Activated CD8-positive, alpha-beta memory T cell treated with anti-CD3 and anti-CD28 coated beads, Interleukin-2, amount 10 ng/mL, durations not matched to agents 7 days and 5 days (primary cell): ENCODE measurements at regions not wholly inside any gene's neighbourhood (a gene's known extent, or its start where the extent isn't known, plus 50 kb on each side); places are given as distances from the start of the nearest gene placed in this dataset.

Experiments used
- ATAC-seq: fragments of 150-1000 bp; cut with Tn5 transposase; one replicate; pipeline ENCODE4 v1.10.0; 2021; ENCODE audit warnings: moderate library complexity
- CTCF ChIA-PET: fragments of 350-600 bp; sonication (Branson Sonifier 250); formaldehyde crosslinking; loops from one replicate; lab custom pipeline; 2021; ENCODE audit warnings: antibody characterized with exemption; lab: Charles Lee
- DNase-seq: peaks from one replicate; pipeline ENCODE4 v3.0.0-alpha.2; 2020
- H3K27ac Mint-ChIP-seq: one replicate; pipeline ENCODE4 v1.8.0; 2021; ENCODE audit warnings: mild to moderate bottlenecking, mixed read lengths
- H3K27me3 Mint-ChIP-seq: one replicate; pipeline ENCODE4 v1.8.0; 2021; ENCODE audit warnings: mixed read lengths
- H3K36me3 Mint-ChIP-seq: one replicate; pipeline ENCODE4 v1.8.0; 2021; ENCODE audit warnings: mild to moderate bottlenecking, mixed read lengths
- H3K4me1 Mint-ChIP-seq: one replicate; pipeline ENCODE4 v1.8.0; 2021; ENCODE audit warnings: mixed read lengths
- H3K4me3 Mint-ChIP-seq: one replicate; pipeline ENCODE4 v1.8.0; 2021; ENCODE audit warnings: mild to moderate bottlenecking, moderate library complexity, mixed read lengths
- H3K9me3 Mint-ChIP-seq: one replicate; pipeline ENCODE4 v1.8.0; 2022; ENCODE audit warnings: low read depth, mixed read lengths

DNA sequence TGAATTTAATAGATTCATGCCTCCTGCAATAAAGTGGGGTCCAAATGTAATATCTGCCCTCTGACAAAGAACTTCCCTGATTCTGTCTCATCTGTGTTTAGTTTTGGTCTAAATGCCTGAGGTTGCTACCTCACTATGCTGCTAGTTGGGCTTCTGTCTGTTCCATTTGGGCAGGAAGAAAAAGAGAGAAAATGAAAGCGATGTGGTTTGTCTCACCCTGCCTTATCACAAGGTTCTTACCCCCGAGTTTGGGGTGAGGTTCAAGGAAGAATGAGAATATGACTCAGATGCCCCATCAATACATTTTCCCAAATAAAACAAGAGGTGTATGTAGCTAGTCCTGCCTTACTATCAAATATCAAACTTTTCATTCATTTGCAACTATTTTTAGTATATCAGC is 132.1 kb upstream of the MTAP start:
- Mint-ChIP-seq H3K4me1 (peaks cover 9% of the 10 kb centered on the region), H3K27ac (no peak overlapping the region), H3K27me3 (peaks cover 29% of the 10 kb centered on the region), H3K36me3 (no peaks in the 10 kb centered on the region), H3K4me3 (no peak overlapping the region), H3K9me3 (no peaks in the 10 kb centered on the region)
- no peak for DNase-seq
- CTCF ChIA-PET = interaction anchor here (1.4 to 1.6 kb wide), 2 partner anchors 208 to 236 kb away, joined by 3 read pairs; no protein-coding TSS in a partner anchor
- peak; percentile 85 for ATAC-seq

- peaks cover 9% of the 10 kb centered on the region for H3K4me1 Mint-ChIP-seq
- ATAC-seq (no peak), DNase-seq (no peak)
- H3K9me3 Mint-ChIP-seq = no peaks in the 10 kb centered on the region
- no peak overlapping the region for H3K27ac Mint-ChIP-seq
- no peak overlapping the region for H3K4me3 Mint-ChIP-seq
- peaks cover 32% of the 10 kb centered on the region for H3K27me3 Mint-ChIP-seq
- CTCF ChIA-PET = no interaction called here
- no peaks in the 10 kb centered on the region for H3K36me3 Mint-ChIP-seq
Measured at GRCh38 chr9:21672140-21672539, 130.3 kb upstream of the MTAP start.

- no peak overlapping the region for H3K27ac Mint-ChIP-seq
- no peaks in the 10 kb centered on the region for H3K36me3 Mint-ChIP-seq
- no peaks in the 10 kb centered on the region for H3K9me3 Mint-ChIP-seq
- DNase-seq = no peak
- H3K4me1 Mint-ChIP-seq = peaks cover 13% of the 10 kb centered on the region
- ATAC-seq = no peak
- CTCF ChIA-PET = interaction anchor here (0.7 kb wide), 1 partner anchor 36 kb away, joined by 3 read pairs; no protein-coding TSS in a partner anchor
- H3K27me3 Mint-ChIP-seq = peaks cover 32% of the 10 kb centered on the region
- H3K4me3 Mint-ChIP-seq = no peak overlapping the region
Measured at GRCh38 chr9:21672761-21673160, 129.7 kb upstream of the MTAP start.

DNA sequence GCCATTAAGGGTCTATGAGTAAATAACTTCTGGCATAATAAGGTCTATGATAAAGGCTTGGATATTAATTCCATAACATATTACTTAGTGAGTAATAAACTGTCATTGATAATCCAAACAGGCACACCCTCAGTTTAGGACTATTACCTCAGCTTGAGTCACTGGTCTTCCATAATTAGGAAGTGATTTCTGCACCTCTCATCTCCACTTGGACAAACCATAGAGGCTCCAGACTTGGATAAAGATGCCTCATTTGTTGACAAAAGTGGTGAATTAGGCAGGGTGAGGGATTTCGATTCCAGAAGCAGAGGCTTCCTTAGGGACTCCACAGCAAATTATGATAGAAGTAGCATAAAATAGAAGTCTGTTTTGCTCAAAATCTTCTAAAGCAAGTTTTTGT is 127.5 kb upstream of the MTAP start:
- CTCF ChIA-PET = no interaction called here
- H3K36me3 Mint-ChIP-seq = no peaks in the 10 kb centered on the region
- no peak for ATAC-seq
- no peak overlapping the region for H3K27ac Mint-ChIP-seq
- H3K4me3 Mint-ChIP-seq = no peak overlapping the region
- H3K27me3 Mint-ChIP-seq = peaks cover 21% of the 10 kb centered on the region
- DNase-seq = no peak
- no peaks in the 10 kb centered on the region for H3K9me3 Mint-ChIP-seq
- H3K4me1 Mint-ChIP-seq = peaks cover 16% of the 10 kb centered on the region

DNA sequence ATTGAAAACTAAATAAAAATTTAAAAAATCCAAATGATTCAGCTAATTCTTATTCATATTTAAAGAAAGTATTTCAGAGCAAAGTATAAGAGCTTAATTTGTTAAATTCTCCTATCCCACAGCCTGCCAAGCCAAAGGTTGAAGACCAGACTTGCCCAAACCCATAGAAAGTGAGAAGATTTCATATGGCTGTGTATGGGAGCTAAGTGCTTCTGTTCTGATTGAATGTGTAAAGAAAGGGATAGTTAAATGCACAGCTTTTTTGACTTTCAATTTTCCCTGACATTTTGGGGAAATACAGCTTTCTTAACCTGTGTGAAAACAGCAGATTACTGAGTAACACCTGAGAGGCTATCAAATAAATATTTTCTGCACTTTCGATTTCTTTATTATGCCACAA is 125.0 kb upstream of the MTAP start:
- no peaks in the 10 kb centered on the region for H3K9me3 Mint-ChIP-seq
- no peak overlapping the region for H3K4me3 Mint-ChIP-seq
- H3K27me3 Mint-ChIP-seq = peaks cover 14% of the 10 kb centered on the region
- ATAC-seq = no peak
- no peak overlapping the region for H3K27ac Mint-ChIP-seq
- CTCF ChIA-PET = interaction anchor here (1.8 kb wide), 1 partner anchor 113 kb away, joined by 4 read pairs; no protein-coding TSS in a partner anchor
- H3K36me3 Mint-ChIP-seq = no peaks in the 10 kb centered on the region
- DNase-seq = no peak
- peaks cover 7% of the 10 kb centered on the region for H3K4me1 Mint-ChIP-seq

- ATAC-seq = peak; percentile 51
Measured at GRCh38 chr9:21677834-21678233, 124.6 kb upstream of the MTAP start.

GRCh38 chr9:21679432-21679831 is 123.0 kb upstream of the MTAP start:
- no peaks in the 10 kb centered on the region for H3K36me3 Mint-ChIP-seq
- H3K4me1 Mint-ChIP-seq = peaks cover 7% of the 10 kb centered on the region
- no peak for ATAC-seq
- CTCF ChIA-PET = no interaction called here
- H3K27me3 Mint-ChIP-seq = peaks cover 9% of the 10 kb centered on the region
- H3K9me3 Mint-ChIP-seq = no peaks in the 10 kb centered on the region
- no peak overlapping the region for H3K4me3 Mint-ChIP-seq
- H3K27ac Mint-ChIP-seq = no peak overlapping the region
- no peak for DNase-seq

More at GRCh38 chr9:21677834-21678233, 124.6 kb upstream of the MTAP start:
- Mint-ChIP-seq H3K9me3 (no peaks in the 10 kb centered on the region), H3K36me3 (no peaks in the 10 kb centered on the region), H3K27me3 (peaks cover 10% of the 10 kb centered on the region), H3K27ac (no peak overlapping the region), H3K4me3 (no peak overlapping the region), H3K4me1 (peaks cover 7% of the 10 kb centered on the region)
- CTCF ChIA-PET = interaction anchor here (1.8 kb wide), 1 partner anchor 113 kb away, joined by 4 read pairs; no protein-coding TSS in a partner anchor
- DNase-seq = no peak

DNA sequence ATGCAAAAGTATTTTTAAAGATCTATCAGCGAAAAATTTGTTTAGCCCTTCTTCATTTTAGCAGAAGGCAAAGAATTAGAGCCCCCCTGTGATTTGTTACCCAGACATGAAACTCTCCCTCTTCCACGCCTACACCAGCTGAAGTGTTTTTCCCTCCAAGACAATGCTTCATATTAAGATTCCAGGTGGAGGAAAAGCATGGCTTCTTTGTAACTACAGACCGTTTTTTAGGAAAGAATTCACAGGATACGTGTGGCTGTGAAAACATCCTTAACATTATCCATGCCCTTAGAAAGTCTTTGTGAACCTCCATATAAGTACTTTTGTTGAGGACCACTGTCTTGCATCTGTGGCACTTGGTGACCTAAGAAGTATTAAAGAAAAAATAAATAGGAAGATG is 121.8 kb upstream of the MTAP start:
- DNase-seq = no peak
- no peak overlapping the region for H3K4me3 Mint-ChIP-seq
- no peaks in the 10 kb centered on the region for H3K9me3 Mint-ChIP-seq
- H3K4me1 Mint-ChIP-seq = peaks cover 11% of the 10 kb centered on the region
- ATAC-seq = no peak
- H3K36me3 Mint-ChIP-seq = no peaks in the 10 kb centered on the region
- CTCF ChIA-PET = no interaction called here
- no peak overlapping the region for H3K27ac Mint-ChIP-seq
- H3K27me3 Mint-ChIP-seq = peaks cover 5% of the 10 kb centered on the region

- no peak for ATAC-seq
- Mint-ChIP-seq H3K9me3 (no peaks in the 10 kb centered on the region), H3K27ac (no peak overlapping the region), H3K4me3 (no peak overlapping the region), H3K36me3 (no peaks in the 10 kb centered on the region), H3K27me3 (peaks cover 2% of the 10 kb centered on the region), H3K4me1 (peaks cover 11% of the 10 kb centered on the region)
- CTCF ChIA-PET = no interaction called here
- no peak for DNase-seq
Measured at GRCh38 chr9:21681641-21682040, 120.8 kb upstream of the MTAP start.

DNA sequence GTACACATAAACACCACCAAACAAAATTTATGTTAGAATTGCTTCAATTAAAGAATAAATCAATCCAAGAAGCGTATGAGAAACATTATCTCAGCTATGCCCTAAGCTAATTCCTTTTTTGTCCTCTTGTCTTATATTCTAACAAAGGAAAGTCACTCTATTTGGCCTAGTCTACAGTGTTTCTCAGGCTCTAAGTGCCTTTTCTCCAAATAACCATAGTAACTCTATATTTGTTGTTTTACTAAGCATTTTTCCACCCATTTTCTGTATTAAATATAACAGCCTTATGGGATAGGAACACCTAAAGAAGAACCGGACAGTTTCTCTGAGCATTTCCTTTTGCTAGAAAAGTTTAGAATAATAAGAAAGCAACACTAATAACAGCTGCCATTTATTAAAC is 120.1 kb upstream of the MTAP start:
- Mint-ChIP-seq H3K4me3 (no peak overlapping the region), H3K36me3 (no peaks in the 10 kb centered on the region), H3K27me3 (peaks cover 2% of the 10 kb centered on the region), H3K9me3 (no peaks in the 10 kb centered on the region), H3K4me1 (peaks cover 10% of the 10 kb centered on the region), H3K27ac (no peak overlapping the region)
- ATAC-seq (no peak), DNase-seq (no peak)
- CTCF ChIA-PET = no interaction called here

DNA sequence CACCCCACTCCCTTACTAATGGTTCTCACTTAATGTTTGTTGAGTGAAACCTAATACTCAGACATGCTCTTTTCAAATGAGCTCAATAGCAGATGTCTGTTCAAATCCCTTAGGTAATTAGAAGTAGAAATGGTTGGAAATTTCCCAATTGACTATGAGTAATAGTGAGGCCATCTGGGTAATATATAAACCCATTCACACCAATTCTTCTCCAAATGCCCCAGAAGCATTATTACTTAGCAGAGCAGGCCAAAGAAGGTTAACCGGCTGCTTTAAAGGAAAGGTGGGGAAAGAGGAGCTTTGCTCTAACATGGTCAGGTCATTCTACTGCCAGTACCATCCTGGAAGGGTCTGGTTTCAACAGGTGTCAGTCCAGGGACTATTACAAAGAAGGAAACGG is 119.5 kb upstream of the MTAP start:
- no peaks in the 10 kb centered on the region for H3K9me3 Mint-ChIP-seq
- H3K27me3 Mint-ChIP-seq = peaks cover 2% of the 10 kb centered on the region
- no peak overlapping the region for H3K27ac Mint-ChIP-seq
- no peak overlapping the region for H3K4me3 Mint-ChIP-seq
- no peaks in the 10 kb centered on the region for H3K36me3 Mint-ChIP-seq
- CTCF ChIA-PET = no interaction called here
- H3K4me1 Mint-ChIP-seq = peaks cover 5% of the 10 kb centered on the region
- ATAC-seq (no peak), DNase-seq (no peak)

DNA sequence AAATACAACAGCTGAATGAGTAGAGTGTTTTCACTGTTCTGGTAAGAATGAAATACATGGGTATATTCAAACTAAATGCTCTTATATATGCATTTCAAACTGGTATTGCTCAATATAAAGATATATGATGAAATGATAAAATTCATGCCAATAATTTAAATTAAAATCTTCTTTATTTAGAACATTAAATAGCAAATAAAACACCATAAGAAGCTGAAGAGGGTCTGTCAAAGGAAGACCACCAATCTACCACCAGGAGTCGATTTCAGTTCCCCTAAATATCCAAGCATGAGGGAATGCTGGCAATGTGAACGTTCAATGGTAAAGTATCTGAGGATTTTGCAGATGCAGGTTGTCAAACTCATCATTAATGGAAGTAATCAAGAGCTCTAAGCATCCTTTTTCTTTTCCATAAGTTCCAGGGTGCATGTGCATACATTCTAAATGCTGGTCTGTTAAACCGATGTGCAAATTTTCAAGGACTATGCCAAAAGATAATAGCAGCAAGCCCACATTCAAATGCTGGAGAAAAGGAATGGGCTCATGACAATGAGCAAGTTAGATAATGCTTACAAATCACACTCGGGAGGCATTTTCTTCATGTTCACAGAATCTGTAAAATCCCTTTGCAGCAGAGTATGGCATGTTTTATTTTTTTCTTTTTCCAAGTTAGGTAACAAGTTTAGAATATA is 118.8 kb upstream of the MTAP start:
- Mint-ChIP-seq H3K9me3 (no peaks in the 10 kb centered on the region), H3K4me1 (peaks cover 7% of the 10 kb centered on the region), H3K27ac (no peak overlapping the region), H3K27me3 (peaks cover 2% of the 10 kb centered on the region), H3K4me3 (no peak overlapping the region), H3K36me3 (no peaks in the 10 kb centered on the region)
- ATAC-seq = no peak
- no peak for DNase-seq
- CTCF ChIA-PET = no interaction called here

DNA sequence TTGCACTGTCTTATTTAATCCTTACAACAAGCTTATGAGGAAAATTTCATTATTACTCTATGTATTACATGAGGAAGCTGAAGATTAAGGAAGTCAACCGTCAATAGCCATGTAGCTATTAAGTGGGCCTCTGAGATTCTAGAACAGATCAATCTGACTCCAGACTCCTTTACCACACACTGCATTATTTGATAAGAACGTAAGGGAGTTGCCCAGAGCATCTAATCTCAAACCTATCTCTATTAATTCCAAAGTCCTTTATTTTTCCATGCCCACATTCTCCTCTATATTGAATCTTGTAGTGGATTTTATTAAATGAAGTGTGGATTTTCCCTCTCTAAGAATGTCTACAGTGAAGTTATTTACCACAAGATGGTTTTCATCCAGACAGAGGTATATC is 118.2 kb upstream of the MTAP start:
- Mint-ChIP-seq H3K27ac (no peak overlapping the region), H3K36me3 (no peaks in the 10 kb centered on the region), H3K4me1 (peaks cover 7% of the 10 kb centered on the region)

GRCh38 chr9:21684831-21685362 is 117.5 kb upstream of the MTAP start:
- Mint-ChIP-seq H3K9me3 (no peaks in the 10 kb centered on the region), H3K27ac (no peak overlapping the region), H3K4me3 (no peak overlapping the region), H3K4me1 (peaks cover 7% of the 10 kb centered on the region), H3K36me3 (no peaks in the 10 kb centered on the region), H3K27me3 (peaks cover 2% of the 10 kb centered on the region)
- ATAC-seq (peak; percentile 45), DNase-seq (no peak)
- CTCF ChIA-PET = no interaction called here

More for the DNA sequence above, 118.2 kb upstream of the MTAP start:
- Mint-ChIP-seq H3K4me3 (no peak overlapping the region), H3K9me3 (no peaks in the 10 kb centered on the region), H3K27me3 (peaks cover 2% of the 10 kb centered on the region)
- DNase-seq (no peak), ATAC-seq (no peak)
- CTCF ChIA-PET = no interaction called here
